Anterior cingulate cortex (tissue), 58 donors: ENCODE measurements at regions not wholly inside any gene's neighbourhood (a gene's known extent, or its start where the extent isn't known, plus 50 kb on each side); places are given as distances from the start of the nearest gene placed in this dataset.
"Not testable (repeated sequence)": the region's sequence is repeated elsewhere in the genome, so short reads cannot be mapped to it uniquely, and the experiment has no call there.

Source experiments
- DNase-seq, 58 donors: peaks; one replicate each; lab custom pipeline; 2025; lab: John Stamatoyannopoulos, UW

GRCh38 chr3:3689601-3690375 lies 109.4 kb upstream of the LRRN1 start:
- no peak for DNase-seq

GRCh38 chr3:3686907-3687648 lies 112.2 kb upstream of the LRRN1 start:
- DNase-seq: no peak

DNA sequence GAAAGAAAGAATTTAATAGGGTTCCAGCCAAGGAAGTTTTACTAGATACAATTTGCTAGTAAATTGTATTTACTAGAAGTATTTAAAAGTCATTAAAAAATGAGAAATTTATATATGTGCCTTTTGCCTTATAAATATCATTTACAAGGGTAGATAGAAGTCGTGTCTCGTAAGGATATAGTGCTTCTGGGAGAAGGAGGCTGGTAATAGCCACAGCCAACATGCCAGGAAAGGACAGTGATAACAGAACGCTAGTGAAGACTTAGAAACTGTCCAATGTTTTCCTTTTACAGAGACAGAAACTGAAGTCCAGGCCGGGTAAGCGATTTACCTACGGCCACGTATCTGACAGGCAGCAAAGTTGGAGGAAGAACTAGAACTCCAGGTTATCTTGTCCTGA lies 113.5 kb upstream of the LRRN1 start:
- DNase-seq: no peak

- DNase-seq: no peak
Measured at GRCh38 chr3:3683261-3683660, 116.0 kb upstream of the LRRN1 start.

- no peak for DNase-seq
Measured at GRCh38 chr3:3675801-3676200, 123.4 kb upstream of the LRRN1 start.

DNA sequence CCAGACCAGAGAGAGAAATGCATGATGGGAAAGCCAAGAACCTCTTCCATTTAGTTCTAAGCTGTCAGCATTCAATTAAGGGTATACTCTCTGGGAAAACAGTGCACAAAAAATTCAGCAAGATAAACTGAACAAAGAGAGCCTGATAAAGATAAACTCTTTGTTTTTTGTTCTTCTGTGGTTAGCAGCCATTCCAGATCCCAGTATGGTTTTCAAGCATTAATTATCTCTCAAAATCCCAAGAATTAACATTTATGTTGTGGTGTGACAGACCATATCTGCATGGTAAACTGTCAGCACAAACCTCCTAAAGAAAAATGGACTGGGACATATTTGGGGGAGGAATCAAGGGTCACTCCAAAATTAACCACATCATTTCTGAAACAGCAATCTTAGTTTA lies 124.0 kb upstream of the LRRN1 start:
- DNase-seq: no peak

- DNase-seq: no peak
Measured at GRCh38 chr3:3666664-3667063, 132.6 kb upstream of the LRRN1 start.

- no peak for DNase-seq
Measured at GRCh38 chr3:3665961-3666640, 133.1 kb upstream of the LRRN1 start.

DNA sequence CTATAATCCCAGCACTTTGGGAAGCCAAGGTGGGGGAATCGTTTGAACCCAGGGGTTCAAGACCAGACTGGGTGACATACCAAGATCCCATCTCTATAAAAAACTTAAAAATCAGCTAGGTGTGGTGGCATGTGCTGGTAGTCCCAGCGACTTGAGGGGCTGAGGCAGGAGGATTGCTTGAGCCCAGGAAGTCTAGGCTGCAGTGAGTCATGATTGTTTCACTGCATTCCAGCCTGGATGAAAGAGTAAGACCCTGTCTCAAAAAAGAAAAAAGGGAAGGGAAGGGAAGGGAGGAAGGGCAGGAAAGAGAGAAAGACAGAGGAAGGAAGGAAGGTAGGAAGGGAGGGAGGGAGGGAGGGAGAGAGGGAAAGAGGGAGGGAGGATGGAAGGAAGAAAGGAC lies 133.7 kb upstream of the LRRN1 start:
- DNase-seq: no peak

DNA sequence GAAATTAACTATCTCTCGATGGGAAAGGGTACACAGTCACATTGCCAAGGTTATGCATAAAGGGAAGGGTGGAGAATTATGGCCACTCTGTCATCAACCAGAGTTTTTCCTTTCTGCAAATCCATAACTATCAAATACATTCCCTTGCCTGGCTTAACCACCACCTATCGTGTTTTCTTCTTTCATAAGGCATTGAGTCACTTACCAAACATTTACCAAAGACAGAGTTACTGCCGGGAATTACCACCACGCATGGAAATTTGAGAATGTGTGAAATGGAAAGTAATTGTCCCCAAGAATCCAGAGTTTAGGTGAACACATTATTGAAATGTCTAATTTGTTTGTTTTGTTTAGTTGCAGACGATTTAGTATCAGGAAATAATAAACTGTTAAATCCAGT lies 134.3 kb upstream of the LRRN1 start:
- DNase-seq: no peak

GRCh38 chr3:3662610-3663009 lies 136.6 kb upstream of the LRRN1 start:
- no peak for DNase-seq

DNA sequence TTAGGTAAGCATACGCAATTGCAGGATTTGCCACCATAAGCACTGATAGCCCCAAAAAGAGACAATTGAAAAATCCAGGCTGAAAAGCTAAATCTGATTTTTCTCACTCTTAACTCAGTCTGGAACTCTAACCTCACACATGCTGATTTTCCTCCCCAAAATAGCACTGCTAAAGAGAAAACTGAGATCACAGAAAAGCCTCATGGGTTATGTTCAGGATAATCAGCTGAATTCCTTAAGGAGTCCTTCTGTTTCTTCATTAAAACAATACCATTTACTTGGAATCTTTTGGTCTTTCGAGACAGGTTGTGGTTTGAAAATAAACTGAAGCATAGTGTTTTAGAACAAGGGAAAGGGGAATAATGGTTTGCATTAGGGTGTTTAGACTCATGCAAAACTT lies 144.3 kb upstream of the LRRN1 start:
- no peak for DNase-seq

DNA sequence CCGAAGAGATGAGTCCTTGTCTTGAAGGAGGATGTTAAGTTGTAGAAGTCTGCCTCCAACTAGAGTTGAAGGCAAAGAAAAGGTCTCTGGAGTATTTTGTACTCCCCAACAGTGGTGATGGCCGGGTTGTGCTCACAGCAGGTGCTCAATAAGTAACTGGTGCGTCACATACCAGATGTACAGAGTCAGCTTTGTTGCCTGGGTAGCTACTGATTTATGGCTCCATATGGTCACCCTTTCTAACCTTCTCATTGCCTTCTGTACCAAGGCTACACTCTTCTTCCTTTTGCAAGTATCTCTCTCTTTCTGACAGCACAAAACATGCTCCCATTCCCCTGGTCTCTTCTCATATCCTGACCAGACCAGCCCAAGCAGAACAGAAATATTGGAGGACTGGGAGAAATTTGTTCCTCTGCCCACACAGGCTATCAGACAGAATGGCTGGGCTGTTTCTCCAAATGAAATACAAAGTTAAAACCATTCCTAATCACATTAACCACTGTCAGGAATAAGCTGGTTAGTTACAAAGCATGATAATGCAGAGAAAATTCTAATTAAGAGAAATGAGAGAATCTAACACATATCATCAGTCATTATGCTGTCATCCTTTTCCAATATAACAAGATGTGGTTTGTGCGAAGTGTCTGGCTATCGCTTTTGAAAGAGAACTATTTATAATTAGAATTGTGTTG lies 150.1 kb upstream of the LRRN1 start:
- no peak for DNase-seq

DNA sequence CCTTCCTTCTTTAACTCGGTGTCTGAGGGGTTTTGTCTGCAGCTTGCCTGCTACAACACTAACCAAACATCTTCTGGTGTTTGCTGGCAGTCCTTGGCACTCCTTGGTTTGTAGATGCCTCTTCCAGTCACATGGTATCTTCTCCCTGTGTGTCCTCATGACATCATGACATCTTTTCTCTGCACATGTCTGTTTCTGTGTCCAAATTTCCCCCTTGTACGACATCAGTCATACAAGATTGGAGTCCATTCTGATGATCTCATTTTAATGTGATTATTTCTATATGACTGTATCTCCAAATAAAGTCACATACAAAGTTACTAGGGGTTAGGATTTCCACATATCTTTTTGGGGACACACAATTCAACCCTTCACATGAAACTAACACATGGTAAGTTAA lies 152.3 kb upstream of the LRRN1 start:
- no peak for DNase-seq

DNA sequence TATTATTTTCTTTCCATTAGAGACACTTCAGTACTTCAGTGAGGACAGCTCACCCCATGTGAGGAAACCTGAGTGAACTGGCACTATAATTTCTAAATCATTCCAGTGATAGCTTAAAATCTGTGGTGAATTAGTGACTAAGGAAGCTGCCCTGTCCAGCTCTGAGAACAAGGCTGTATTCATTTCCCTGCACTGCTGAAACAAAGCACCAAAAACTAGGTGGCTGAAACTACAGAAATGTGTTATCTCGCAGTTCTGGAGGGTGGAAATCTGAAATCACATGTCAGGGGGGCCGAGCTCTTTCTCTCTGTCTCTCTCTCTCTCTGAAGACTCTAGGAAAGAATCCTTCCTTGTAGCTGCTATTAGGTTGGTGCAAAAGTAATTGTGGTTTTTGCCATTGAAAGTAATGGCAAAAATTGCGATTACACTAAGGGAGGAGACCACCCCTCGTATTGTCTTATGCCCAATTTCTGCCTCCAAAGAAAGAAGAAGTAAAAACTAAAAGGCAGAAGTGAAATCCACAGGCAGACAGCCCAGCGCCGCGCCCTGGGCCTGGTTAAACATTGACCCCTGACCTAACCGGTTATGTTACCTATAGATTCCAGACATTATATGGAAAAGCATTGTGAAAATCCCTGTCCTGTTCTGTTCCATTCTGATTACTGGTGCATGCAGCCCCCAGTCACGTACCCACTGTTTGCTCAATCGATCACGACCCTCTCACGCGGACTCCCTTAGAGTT lies 153.0 kb upstream of the LRRN1 start:
- DNase-seq: not testable (repeated sequence)

DNA sequence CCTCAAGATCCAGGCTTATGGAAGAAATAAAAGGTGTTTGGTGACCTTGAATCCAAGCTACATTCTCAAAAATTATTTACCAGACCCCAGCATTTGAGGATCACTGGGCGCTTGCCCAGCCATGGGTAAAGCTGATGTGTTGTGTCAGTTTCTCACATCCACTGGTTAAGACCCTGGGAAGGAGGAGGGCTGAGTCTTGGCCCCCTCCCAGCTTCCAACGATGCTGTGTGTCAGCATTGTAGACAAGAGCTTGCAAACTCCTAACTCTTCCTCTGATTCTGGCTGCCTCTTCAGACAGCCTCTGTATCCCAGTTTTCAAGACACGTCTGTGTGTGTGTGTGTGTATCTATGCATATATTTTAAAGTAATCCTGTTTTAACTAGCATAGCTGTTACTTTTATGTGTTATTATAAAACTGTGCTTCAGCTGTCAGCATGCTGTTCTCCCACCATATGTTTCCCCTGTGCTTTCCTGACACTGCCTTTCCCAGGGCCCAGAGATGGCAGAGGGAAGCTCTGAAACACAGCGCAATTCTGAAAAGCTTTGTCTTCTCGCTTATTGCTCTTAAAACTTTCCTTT lies 157.3 kb upstream of the LRRN1 start:
- DNase-seq: peak in 15 of 58 donors; percentile 1 to 49 (median 5)

DNA sequence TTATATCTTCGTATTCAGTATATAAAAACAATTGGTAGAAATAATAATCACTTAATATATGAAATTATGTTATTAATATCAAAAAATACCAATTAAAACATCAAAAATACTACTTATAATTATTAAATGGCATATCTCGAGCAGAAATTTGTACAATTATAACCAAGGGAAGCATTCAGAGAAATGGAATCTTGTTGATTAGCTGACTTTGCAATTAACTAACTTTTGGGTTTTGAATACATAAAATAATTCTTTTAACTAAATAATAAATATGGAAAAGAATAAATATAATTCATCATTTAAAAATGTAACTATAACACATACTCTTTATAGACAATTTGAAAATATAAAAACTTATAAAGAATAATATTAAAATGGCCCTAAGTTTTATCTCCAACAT lies 160.2 kb upstream of the LRRN1 start:
- no peak for DNase-seq

GRCh38 chr3:3636815-3637214 lies 162.4 kb upstream of the LRRN1 start:
- DNase-seq: no peak

DNA sequence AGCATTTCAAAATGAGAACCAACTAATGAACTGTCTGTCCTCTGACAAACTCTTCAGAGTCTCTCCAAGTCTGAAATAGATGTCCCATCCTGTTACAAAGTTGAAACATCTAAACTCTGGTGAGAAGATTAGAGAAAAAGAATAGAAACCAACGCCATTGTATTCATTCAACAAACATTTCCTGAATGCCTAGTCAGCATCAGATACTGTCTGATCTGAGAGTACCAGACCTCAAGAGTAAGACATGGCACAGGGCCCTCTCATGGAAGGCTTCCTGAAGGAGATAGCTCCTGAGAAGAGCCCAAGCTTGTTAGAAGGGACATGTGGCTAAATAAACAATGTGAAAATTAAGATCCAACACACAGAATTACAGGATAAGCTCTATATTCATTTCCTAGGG lies 164.1 kb upstream of the LRRN1 start:
- no peak for DNase-seq

- DNase-seq: no peak
Measured at GRCh38 chr3:3634326-3634725, 164.9 kb upstream of the LRRN1 start.
